ENCODE measurements at regions not wholly inside any gene's neighbourhood (a gene's known extent, or its start where the extent isn't known, plus 50 kb on each side); places are given as distances from the start of the nearest gene placed in this dataset.

DNA sequence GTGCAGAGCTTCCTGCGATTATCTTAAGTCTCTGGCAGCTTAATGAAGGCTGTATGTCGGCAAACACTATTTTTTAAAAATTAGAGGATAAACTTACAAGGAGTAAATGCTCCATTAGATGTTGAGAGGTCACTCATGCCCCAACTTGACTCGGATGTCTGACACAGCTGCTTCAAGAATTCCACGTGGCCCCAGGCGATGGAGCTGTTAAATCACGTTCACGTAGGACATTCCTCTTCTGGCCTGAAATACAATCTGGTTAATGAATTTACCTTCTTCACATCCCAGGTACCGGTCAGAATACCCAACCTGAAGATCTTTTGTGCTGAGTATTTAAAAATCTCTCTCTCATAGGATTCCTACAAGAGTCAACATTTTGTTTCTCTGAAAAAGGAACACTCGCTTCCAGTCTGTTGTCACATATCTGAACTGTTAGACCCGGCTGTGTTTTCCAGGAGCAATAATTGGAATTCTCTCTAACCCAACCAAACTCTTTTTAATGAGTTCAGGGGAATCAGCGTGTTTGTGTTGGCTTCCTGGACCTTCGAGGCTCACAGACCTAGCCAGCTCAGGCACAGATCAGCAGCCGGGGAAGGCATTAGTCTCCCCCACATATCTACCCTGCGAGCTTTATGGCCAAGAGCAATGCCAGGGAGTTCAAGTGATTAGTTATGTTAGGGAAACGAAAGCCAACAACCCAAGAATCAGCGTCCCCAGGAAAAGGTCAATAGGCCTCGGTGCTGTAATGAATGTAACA lies 284.9 kb downstream of the FGFR2 start:
- no peak for TF ChIP-seq CTCF (IDR thresholded peaks at IDR 0.05; ENCODE audit: insufficient read depth, missing control alignments)
- DNase-seq (ENCODE audit: insufficient read length, low spot score), result no peak
- no peak for FAIRE-seq

DNA sequence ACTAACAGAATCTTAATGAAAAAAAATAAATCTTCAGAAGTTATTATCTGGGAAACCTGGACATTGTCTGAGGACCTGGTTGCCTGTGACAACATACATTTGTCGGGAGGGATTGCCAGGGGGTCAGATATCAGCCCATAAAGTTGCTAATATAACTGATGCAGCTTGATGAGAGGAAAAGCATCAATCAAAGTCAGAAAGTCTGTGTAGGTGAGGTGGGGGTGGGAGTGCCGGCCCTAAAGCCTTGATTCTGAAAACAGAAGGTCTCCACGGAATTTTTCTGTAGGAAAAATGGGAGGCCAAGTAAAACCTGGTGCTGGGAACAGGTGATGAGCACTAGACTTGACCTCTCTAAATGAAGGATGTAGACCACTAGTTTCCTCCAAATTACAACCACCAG lies 281.8 kb downstream of the FGFR2 start:
- DNase-seq (ENCODE audit: insufficient read length, low spot score) (no peak), FAIRE-seq (no peak)
- no peak for TF ChIP-seq CTCF (IDR thresholded peaks at IDR 0.05; ENCODE audit: insufficient read depth, missing control alignments)

- DNase-seq (ENCODE audit: insufficient read length, low spot score), result no peak
- FAIRE-seq, result no peak
- no peak for TF ChIP-seq CTCF (IDR thresholded peaks at IDR 0.05; ENCODE audit: insufficient read depth, missing control alignments)
Measured at GRCh38 chr10:121317374-121317773, 280.9 kb downstream of the FGFR2 start.

- FAIRE-seq (no peak), DNase-seq (ENCODE audit: insufficient read length, low spot score) (no peak)
- no peak for TF ChIP-seq CTCF (IDR thresholded peaks at IDR 0.05; ENCODE audit: insufficient read depth, missing control alignments)
Measured at GRCh38 chr10:121322046-121322445, 276.2 kb downstream of the FGFR2 start.

GRCh38 chr10:121322776-121323175 lies 275.5 kb downstream of the FGFR2 start:
- FAIRE-seq (no peak), DNase-seq (ENCODE audit: insufficient read length, low spot score) (no peak)
- no peak for TF ChIP-seq CTCF (IDR thresholded peaks at IDR 0.05; ENCODE audit: insufficient read depth, missing control alignments)

DNA sequence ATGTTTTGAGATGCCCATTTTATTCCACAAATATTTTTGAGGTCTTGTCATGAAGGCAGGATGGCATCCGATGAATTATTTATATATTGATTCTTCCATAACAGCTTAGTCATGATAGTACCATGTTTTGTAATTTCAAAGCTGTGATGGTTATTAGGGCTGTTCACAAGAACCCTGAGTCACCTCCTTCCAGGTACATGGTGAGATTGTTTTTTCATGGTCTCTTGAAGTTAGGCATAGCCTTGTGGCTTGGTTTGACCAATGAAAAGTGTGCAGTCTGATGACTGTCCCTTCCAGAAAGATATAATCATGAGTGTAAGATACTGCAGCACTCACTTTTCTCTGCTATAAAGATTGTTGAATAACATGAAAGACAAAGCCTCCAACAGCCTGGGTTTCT lies 274.8 kb downstream of the FGFR2 start:
- no peak for TF ChIP-seq CTCF (IDR thresholded peaks at IDR 0.05; ENCODE audit: insufficient read depth, missing control alignments)
- FAIRE-seq (no peak), DNase-seq (ENCODE audit: insufficient read length, low spot score) (no peak)

- FAIRE-seq (no peak), DNase-seq (ENCODE audit: insufficient read length, low spot score) (no peak)
- TF ChIP-seq CTCF (IDR thresholded peaks at IDR 0.05; ENCODE audit: insufficient read depth, missing control alignments), result no peak
Measured at GRCh38 chr10:121324678-121325213, 273.5 kb downstream of the FGFR2 start.
